Endothelial cell of umbilical vein (primary cell): ENCODE measurements at regions not wholly inside any gene's neighbourhood (a gene's known extent, or its start where the extent isn't known, plus 50 kb on each side); places are given as distances from the start of the nearest gene placed in this dataset.

Source experiments
- BruUV-seq: library from RNA; stranded (reverse); fragments of 400-500 nt; replicated peaks from 2 replicates; lab custom pipeline; 2021; lab: Mats Ljungman, UMichigan
- CTCF ChIA-PET: fragments of 300-600, 350-600 bp; sonication (Branson Sonifier 250); formaldehyde crosslinking; loops from one replicate; lab custom pipeline; 2021; ENCODE audit warnings: antibody characterized with exemption, inconsistent platforms; lab: Charles Lee
- POLR2A ChIA-PET: fragments of 300-600, 350-600 bp; sonication (Branson Sonifier 250); formaldehyde crosslinking; loops from one replicate; lab custom pipeline; 2021; ENCODE audit warnings: antibody characterized with exemption, inconsistent platforms; lab: Charles Lee
- DNase-seq: peaks from one replicate; pipeline ENCODE4 v3.0.0-alpha.2; 2011; ENCODE audit warnings: low read depth, low spot score
- FAIRE-seq: peaks from 2 replicates; lab custom pipeline; 2011; peaks lifted over from hg19 to GRCh38; lab: Jason Lieb, UNC
- H2AFZ ChIP-seq: 2 replicates; pipeline ENCODE4 v1.6.0; 2012; ENCODE audit warnings: low read depth, low read length, control low read depth, inconsistent platforms
- H3K27ac ChIP-seq: 2 replicates; pipeline ENCODE4 v1.5.1; 2011; ENCODE audit warnings: low read depth, mild to moderate bottlenecking, control low read depth, low read length, moderate library complexity; ENCODE audit not compliant: insufficient read depth
- H3K27me3 ChIP-seq, 2 experiments: 2 replicates each; pipeline versions ENCODE4 v1.6.0 to v1.6.1; 2011; ENCODE audit warnings: low read length in 2 of 2, mixed read lengths in 1 of 2; ENCODE audit not compliant: control insufficient read depth in 2 of 2, insufficient read depth in 2 of 2
- H3K36me3 ChIP-seq, 2 experiments: 2 replicates in 1 of 2; 3 replicates in 1 of 2; pipeline ENCODE4 v1.5.1; 2011; ENCODE audit warnings: low read length in 2 of 2, mild to moderate bottlenecking in 1 of 2, moderate library complexity in 1 of 2; ENCODE audit not compliant: control insufficient read depth in 2 of 2, insufficient read depth in 2 of 2; ENCODE audit errors: extremely low read depth in 1 of 2
- H3K4me1 ChIP-seq: 3 replicates; pipeline ENCODE4 v1.5.1; 2011; ENCODE audit warnings: mild to moderate bottlenecking, low read length; ENCODE audit not compliant: control insufficient read depth, insufficient read depth; ENCODE audit errors: extremely low read depth
- H3K4me2 ChIP-seq: 2 replicates; pipeline ENCODE4 v1.6.1; 2011; ENCODE audit warnings: low read length, control low read depth, mixed read lengths; ENCODE audit not compliant: insufficient read depth
- H3K4me3 ChIP-seq, 3 experiments: fragments of 200-600 bp in 1 of 3; sonication (generic), shearing (Covaris generic) in 1 of 3; replicated peaks in 1 of 3; 2 replicates each; pipeline ENCODE4 v1.5.1; 2011 to 2016; ENCODE audit warnings: control low read depth in 3 of 3, low read length in 3 of 3, mild to moderate bottlenecking in 2 of 3, inconsistent platforms in 1 of 3, low read depth in 1 of 3, moderate library complexity in 1 of 3; ENCODE audit not compliant: insufficient read depth in 1 of 3
- H3K79me2 ChIP-seq: 2 replicates; pipeline ENCODE4 v1.6.0; 2012; ENCODE audit warnings: low read length, inconsistent platforms; ENCODE audit not compliant: control insufficient read depth, insufficient read depth
- H3K9ac ChIP-seq: replicated peaks from 2 replicates; pipeline ENCODE3; 2011; ENCODE audit warnings: low read length, control low read depth; ENCODE audit not compliant: insufficient read depth; ENCODE audit errors: extremely low read depth
- H3K9me1 ChIP-seq: replicated peaks from 3 replicates; pipeline ENCODE4 v1.6.0; 2011; ENCODE audit warnings: mild to moderate bottlenecking, low read length; ENCODE audit not compliant: control insufficient read depth, insufficient read depth; ENCODE audit errors: extremely low read depth
- H3K9me3 ChIP-seq: replicated peaks from 2 replicates; pipeline ENCODE4 v1.5.1; 2012; ENCODE audit warnings: low read length, inconsistent platforms; ENCODE audit not compliant: control insufficient read depth, insufficient read depth
- H4K20me1 ChIP-seq: replicated peaks from 2 replicates; pipeline ENCODE3; 2011; ENCODE audit warnings: mild to moderate bottlenecking, low read length; ENCODE audit not compliant: control insufficient read depth, insufficient read depth; ENCODE audit errors: extremely low read depth
- CTCF ChIP-seq, 2 donors: IDR thresholded peaks; 1 replicate in 1 of 2; 2 replicates in 1 of 2; pipeline ENCODE4 v1.5.1; 2011; ENCODE audit warnings: low read length in 2 of 2, mild to moderate bottlenecking in 2 of 2, moderate library complexity in 2 of 2, control low read depth in 1 of 2, inconsistent platforms in 1 of 2, low read depth in 1 of 2; ENCODE audit not compliant: insufficient read depth in 1 of 2; ENCODE audit errors: extremely low read depth in 1 of 2
- EZH2 ChIP-seq: IDR thresholded peaks from 2 replicates; pipeline ENCODE4 v1.6.1; 2012; ENCODE audit warnings: borderline replicate concordance, low read depth, mild to moderate bottlenecking, moderate library complexity, low read length, inconsistent platforms; ENCODE audit not compliant: severe bottlenecking
- FOS ChIP-seq: IDR thresholded peaks from 2 replicates; pipeline ENCODE4 v1.6.1; 2011; ENCODE audit warnings: mild to moderate bottlenecking, low read length, moderate library complexity, borderline replicate concordance; ENCODE audit not compliant: insufficient read depth
- GATA2 ChIP-seq: IDR thresholded peaks from 2 replicates; pipeline ENCODE4 v1.7.0; 2011; ENCODE audit warnings: low read depth, mild to moderate bottlenecking, moderate library complexity, mixed read lengths, low read length; ENCODE audit not compliant: insufficient read length, insufficient read depth
- JUN ChIP-seq: IDR thresholded peaks from 2 replicates; pipeline ENCODE4 v1.6.1; 2011; ENCODE audit warnings: borderline replicate concordance, low read depth; ENCODE audit not compliant: insufficient read length, insufficient read depth
- MAX ChIP-seq: IDR thresholded peaks from 2 replicates; pipeline ENCODE4 v1.6.1; 2011; ENCODE audit not compliant: insufficient read depth, insufficient read length
- MYC ChIP-seq: IDR thresholded peaks from one replicate; pipeline ENCODE4 v1.6.1; 2011; ENCODE audit warnings: mild to moderate bottlenecking, low read depth, low read length
- POLR2A ChIP-seq: IDR thresholded peaks from 2 replicates; pipeline ENCODE4 v1.6.1; 2012; ENCODE audit warnings: low read depth, mild to moderate bottlenecking, control low read depth, low read length
- POLR2AphosphoS5 ChIP-seq: IDR thresholded peaks from 2 replicates; pipeline ENCODE4 v1.6.1; 2012; ENCODE audit warnings: low read depth, mild to moderate bottlenecking, control low read depth, low read length, moderate library complexity; ENCODE audit not compliant: insufficient read depth
- dilution Hi-C: fragments of 300-500 bp; cut with MboI; formaldehyde crosslinking; loops from one replicate; pipeline ENCODE4 v1.15.0; 2019; ENCODE audit warnings: low sequenced_read_pairs; ENCODE audit not compliant: extremely low pct_ligation_motif_present
- intact Hi-C: fragments of 100-400 bp; cut with micrococcal nuclease; formaldehyde crosslinking; loops from one replicate; pipeline ENCODE4 v1.10.0; 2022

- BruUV-seq = no TSS peak
- Histone ChIP-seq H3K9ac (no peak overlapping the region), H2AFZ (peak overlapping the region; percentile 29), H3K27me3 (no peaks in the 10 kb centered on the region), H3K36me3 (no peaks in the 10 kb centered on the region), H3K4me2 (no peak overlapping the region), H4K20me1 (no peaks in the 10 kb centered on the region), H3K4me1 (peaks cover 7% of the 10 kb centered on the region), H3K27ac (no peak overlapping the region), H3K9me3 (no peaks in the 10 kb centered on the region), H3K4me3 (no peak overlapping the region), H3K79me2 (no peaks in the 10 kb centered on the region), H3K9me1 (no peaks in the 10 kb centered on the region)
- TF ChIP-seq MYC (no peak), FOS (no peak), CTCF (IDR thresholded peaks at IDR 0.05; ENCODE audit: extremely low read depth in 1 of 2, insufficient read depth in 1 of 2, low read depth in 1 of 2, low read length in 2 of 2) (no peak), MAX (no peak), EZH2 (no peak), POLR2AphosphoS5 (no peak), JUN (no peak), GATA2 (no peak), POLR2A (no peak)
- no peak for FAIRE-seq
- ChIA-PET CTCF (interaction anchor here (0.9 to 1.6 kb wide), 3 partner anchors 19 to 56 kb away, joined by 3 to 5 read pairs (median 3); no protein-coding TSS in a partner anchor), POLR2A (no interaction called here)
- intact Hi-C loops = no loop called here
- dilution Hi-C loops = no loop called here
- DNase-seq = no peak
Observed at GRCh38 chr2:9714630-9715214, 83.9 kb upstream of the YWHAQ start.
